ENCODE measurements at regions not wholly inside any gene's neighbourhood (a gene's known extent, or its start where the extent isn't known, plus 50 kb on each side); places are given as distances from the start of the nearest gene placed in this dataset.

DNA sequence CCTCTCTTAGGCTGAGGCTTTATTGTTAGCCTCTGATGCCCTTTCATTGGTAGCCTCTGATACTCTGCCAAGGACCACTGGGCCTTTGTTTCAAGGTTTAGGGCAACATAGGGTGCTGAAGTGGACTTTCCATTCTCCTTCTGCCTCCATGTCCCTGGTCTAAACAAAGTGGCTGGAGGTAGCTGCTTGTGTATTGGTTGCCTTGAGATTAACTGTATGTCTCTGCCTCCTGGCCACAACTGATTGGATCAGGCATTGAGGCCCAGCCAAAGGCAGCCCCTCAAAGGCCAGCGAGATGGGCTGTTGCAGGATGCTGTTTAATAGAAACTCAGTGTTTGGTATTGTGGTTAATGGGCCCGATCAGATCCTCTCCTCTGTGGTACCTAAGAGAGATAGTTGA is 77.9 kb upstream of the PRR23C start:
- TF ChIP-seq, protein P1, sequence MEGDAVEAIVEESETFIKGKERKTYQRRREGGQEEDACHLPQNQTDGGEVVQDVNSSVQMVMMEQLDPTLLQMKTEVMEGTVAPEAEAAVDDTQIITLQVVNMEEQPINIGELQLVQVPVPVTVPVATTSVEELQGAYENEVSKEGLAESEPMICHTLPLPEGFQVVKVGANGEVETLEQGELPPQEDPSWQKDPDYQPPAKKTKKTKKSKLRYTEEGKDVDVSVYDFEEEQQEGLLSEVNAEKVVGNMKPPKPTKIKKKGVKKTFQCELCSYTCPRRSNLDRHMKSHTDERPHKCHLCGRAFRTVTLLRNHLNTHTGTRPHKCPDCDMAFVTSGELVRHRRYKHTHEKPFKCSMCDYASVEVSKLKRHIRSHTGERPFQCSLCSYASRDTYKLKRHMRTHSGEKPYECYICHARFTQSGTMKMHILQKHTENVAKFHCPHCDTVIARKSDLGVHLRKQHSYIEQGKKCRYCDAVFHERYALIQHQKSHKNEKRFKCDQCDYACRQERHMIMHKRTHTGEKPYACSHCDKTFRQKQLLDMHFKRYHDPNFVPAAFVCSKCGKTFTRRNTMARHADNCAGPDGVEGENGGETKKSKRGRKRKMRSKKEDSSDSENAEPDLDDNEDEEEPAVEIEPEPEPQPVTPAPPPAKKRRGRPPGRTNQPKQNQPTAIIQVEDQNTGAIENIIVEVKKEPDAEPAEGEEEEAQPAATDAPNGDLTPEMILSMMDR (IDR thresholded peaks at IDR 0.05) = no peak
- no peak for TF ChIP-seq POLR2A (IDR thresholded peaks at IDR 0.05)

All from esophagus squamous epithelium (tissue), 4 donors.